GDM1 (cell line): ENCODE measurements at regions not wholly inside any gene's neighbourhood (a gene's known extent, or its start where the extent isn't known, plus 50 kb on each side); places are given as distances from the start of the nearest gene placed in this dataset.

Source experiments
- DNase-seq: peaks from one replicate; lab custom pipeline; 2025; lab: John Stamatoyannopoulos, UW

GRCh38 chr2:198703281-198703680, 754.5 kb downstream of the SATB2 start:
- no peak for DNase-seq

DNA sequence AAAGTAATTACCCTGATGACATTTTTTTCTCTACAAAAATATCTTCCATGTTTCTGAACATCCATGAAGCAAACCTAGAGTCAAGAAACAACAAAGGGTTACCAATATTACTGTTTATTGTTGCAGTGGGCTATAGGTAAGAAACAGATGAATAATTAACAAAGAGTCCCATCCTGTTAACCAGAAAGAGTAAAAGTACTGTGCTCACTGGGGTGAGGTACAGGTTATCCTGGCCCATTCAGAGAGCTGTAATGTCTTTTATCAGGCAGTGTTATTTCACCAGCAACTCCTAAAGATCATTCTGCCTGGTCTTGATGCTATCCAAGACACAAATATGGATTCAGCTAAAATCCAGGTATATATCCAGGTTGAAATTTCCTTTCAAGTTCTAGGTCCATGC, 754.9 kb downstream of the SATB2 start:
- no peak for DNase-seq

- no peak for DNase-seq
These were observed 756.3 kb downstream of the SATB2 start for GRCh38 chr2:198701481-198701880.

DNA sequence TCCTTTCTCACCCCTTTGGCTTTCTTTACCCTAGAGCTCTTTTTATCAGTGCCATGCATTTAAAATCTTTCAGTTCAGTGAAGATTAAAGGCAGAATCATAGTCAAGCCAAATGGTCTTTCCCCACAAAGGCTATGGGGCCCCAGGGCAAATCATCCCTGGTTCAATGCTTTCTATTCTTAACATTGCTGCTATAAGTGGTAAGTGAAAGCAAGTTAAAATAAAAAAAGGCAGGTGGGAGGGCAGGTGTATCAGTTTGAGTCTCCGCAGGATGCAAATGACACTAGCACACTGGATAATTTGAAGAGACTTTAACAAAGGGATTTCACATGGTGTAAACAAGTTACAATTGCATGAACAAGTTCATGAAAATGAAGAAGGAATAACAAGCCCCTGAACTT, 757.4 kb downstream of the SATB2 start:
- no peak for DNase-seq

GRCh38 chr2:198698230-198698629, 759.5 kb downstream of the SATB2 start:
- no peak for DNase-seq

DNA sequence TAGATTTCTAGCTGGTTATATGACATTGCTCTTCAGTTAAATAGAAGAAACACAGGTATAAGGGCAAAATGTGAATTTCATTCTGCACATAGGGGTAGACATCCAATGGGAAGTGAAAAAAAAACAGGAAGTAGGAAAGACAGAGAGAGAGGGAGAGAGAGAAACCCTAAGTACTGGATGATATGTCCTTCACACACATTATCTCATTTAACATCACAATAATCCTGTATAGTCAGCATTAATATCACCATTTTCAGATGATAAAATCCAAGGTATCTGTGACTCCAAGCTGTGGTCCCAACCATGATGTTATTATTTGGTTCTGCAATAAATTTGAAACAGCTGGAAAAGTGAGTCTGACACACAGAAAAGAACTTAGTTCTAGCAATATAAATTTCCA, 759.9 kb downstream of the SATB2 start:
- DNase-seq: no peak

- DNase-seq: no peak
These were observed 760.5 kb downstream of the SATB2 start for GRCh38 chr2:198697218-198697617.

- no peak for DNase-seq
These were observed 761.9 kb downstream of the SATB2 start for GRCh38 chr2:198695879-198696278.

GRCh38 chr2:198692907-198693510, 764.7 kb downstream of the SATB2 start:
- no peak for DNase-seq

DNA sequence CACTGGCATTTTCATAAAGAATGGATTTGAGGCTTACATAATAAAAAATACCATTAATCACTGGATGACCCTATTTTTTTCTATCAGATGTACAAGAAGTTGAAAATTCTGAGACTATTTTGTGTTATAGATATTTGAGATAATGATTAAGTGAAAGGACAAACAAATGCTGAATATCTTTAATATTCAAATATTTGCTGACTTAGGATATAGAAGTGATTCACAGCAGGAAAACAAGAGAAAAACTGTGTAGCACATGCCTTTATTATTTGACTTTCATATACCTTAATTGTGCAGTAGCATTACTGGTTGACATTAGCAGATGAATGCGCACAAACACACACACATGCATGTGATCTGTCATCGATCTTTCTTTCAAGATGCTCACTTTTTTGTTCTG, 766.5 kb downstream of the SATB2 start:
- DNase-seq: no peak

- DNase-seq: no peak
These were observed 793.4 kb downstream of the SATB2 start for GRCh38 chr2:198664321-198664720.

DNA sequence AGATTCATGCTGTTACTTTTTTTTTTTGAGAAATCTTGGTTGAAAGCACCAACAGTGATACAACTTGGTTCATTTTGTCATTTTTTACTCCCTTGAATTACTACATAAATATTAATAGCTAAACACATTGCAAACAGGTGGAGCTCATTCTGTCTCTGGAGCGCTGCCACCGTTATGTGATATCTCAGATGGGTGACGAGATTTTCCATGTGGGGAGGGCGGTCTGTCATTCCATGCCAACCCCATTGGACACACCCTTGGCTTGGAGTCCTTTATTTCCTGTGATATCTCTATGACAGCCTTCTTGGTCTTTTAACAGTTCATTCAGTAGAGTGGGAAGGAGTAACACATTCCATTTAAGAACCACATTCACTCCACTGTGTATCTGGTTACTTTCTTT, 794.8 kb downstream of the SATB2 start:
- no peak for DNase-seq

DNA sequence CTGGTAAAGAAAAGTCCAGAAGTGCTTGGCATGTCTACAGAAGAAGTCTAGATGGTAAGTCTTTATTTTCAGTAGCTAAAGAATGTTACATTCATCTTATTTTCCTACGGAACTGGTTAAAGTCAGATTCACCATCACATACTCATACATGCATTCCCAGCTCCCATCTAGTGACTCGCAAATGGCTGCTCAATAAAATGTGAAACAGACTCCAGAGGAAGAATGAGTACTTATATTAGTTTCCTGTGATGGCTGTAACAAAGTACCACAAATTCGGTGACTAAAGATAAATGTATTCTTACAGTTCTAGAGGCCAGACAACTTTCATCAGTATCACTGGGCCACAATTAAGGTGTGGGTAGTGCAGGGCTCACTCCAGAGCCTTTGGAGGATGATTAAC, 797.2 kb downstream of the SATB2 start:
- DNase-seq: no peak

DNA sequence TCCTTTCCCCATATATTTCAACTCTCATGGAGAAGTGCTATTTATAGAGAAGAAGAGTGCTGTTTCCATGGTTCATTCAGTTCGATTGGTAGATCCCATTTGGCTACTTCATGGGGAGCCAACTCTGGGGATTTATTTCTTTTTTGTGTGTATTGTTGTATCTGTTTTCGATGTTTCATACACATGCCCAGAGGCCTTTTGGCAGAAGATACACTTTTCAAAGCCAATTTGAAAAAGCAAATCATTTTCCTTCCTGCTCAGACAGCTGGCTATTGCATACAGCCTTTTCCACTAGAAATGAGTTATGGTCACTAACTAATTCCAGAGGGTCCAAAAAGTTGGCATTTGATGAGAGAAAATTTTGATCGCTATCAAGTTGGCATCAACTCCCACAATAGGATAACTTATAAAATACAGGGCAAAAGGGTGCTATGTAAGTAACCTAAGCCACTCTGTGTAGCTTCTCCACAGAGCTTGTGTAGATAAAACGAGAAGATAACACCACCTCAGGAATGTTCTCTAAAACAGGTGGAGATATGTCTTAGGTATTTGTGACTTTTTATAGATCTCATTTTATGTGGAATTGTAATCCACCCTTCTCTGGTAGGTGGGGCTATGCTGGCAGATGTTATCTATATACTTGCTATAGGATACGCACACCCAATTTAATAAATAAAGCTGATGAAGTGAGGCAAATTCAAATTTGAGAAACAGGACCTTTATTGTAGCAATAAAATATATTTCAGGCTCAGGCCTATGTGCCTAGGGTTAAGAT, 798.5 kb downstream of the SATB2 start:
- DNase-seq: no peak

DNA sequence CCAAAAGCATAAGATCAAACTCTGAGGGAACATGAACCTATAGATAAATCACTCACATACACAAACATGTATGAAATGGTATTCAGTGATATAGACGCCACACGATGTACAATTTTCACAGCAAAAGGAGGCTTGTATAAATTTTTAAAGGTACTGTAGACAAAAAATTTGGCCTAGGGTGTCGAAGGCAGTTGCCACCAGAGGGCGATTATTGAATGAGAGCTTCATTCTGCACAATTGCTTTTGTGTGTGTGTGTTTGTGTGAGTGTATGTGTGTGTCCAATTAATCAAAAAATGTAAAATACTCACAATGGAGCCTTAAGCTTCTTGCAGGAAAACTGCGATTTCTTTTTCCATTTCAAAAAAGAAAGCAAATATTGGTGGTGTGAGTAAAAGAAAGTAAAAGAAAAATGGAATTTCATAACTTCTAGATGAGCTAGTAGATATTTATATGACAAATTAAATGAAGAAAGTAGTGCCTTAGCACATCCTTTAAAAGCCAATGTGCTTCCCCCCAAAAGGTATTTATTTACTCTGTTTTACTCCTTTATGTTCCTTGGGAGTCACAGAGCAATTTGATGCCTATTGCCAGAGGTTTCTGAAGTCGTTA, 800.1 kb downstream of the SATB2 start:
- no peak for DNase-seq

DNA sequence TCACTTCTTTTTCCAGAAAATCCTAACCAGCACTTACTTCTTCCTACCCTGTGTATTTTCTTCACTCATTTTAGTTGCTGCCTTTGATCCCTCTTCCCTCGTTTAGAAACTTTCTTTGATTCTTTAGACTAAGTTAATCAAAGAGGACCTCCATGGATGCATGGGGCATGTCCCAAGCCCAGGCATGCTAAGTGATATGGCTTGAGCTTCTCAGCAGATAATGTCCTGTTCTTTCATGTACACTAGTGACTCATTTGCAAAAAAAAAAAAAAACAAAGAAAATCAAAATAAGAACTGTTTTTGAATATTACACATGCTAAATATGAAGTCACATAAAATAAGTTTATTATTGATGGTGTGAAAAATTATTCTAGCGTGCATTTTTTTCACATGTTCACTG, 800.9 kb downstream of the SATB2 start:
- no peak for DNase-seq

DNA sequence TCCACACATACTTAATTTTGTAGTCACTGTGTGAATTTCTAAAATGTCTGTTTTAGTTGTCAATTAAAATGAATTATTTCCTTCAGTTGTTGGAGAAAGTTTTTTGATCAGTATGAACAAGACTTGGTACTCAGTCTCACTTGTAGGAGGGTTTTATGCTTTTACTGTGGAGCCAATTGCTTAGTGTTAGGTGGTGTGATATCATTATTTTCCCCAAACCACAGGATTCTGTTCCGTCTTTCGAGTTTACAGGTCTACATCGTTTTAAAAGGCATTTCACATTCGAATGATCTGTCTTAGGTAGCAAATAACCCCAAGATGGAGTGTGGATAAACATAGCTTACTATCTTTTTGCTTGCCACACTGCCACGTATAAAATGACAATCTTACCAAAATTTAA, 803.1 kb downstream of the SATB2 start:
- DNase-seq: no peak

- no peak for DNase-seq
These were observed 804.4 kb downstream of the SATB2 start for GRCh38 chr2:198653311-198653710.

GRCh38 chr2:198652461-198652860, 805.3 kb downstream of the SATB2 start:
- no peak for DNase-seq

DNA sequence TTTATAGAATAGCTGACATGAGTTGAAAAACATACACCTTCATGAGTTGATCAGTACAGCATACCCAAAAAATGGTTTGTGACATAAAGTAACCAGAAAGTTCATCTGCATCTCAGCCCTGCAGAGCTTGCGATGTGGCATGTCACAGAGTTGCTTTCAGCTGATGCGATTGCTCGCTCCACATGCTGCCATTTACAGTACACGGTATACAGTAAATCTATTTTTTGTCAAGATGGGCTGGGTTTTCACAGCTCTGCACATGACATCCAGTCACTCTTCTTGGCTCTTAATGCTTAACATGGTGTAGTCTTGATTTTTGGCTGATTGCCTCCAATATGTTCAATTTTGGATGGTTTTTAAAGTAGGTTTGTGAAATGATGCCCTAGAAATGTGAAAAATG, 811.9 kb downstream of the SATB2 start:
- no peak for DNase-seq

DNA sequence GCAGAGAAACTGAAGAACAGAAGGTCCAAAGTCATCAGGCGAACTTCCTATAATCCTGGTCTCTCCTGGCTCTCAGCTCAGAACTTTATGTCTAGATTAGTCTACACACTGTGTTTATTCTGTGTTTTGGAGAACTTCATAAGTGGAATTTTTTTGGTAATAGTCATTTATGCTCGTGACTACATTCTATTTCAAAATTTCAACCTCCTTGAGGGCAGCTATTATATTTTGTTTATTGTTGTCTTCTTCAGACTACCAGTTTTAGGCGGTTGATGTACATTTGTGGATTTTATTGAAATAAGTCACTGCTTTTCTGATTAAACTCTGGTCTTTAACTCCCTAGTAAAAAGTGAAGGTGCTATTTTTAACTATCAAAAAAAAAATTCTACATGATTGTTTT, 816.6 kb downstream of the SATB2 start:
- no peak for DNase-seq

- DNase-seq: no peak
These were observed 817.3 kb downstream of the SATB2 start for GRCh38 chr2:198640463-198640862.

- no peak for DNase-seq
These were observed 818.2 kb downstream of the SATB2 start for GRCh38 chr2:198639580-198639979.

- DNase-seq: no peak
These were observed 819.2 kb downstream of the SATB2 start for GRCh38 chr2:198638577-198638976.
